Thymus (tissue), 11 donors: ENCODE measurements at regions not wholly inside any gene's neighbourhood (a gene's known extent, or its start where the extent isn't known, plus 50 kb on each side); places are given as distances from the start of the nearest gene placed in this dataset.

Source experiments
- DNase-seq, 9 donors: peaks; one replicate each; pipeline ENCODE4 v3.0.0-alpha.2; 2013; ENCODE audit warnings: low spot score in 9 of 9, low read depth in 6 of 9, missing footprints in 1 of 9
- H3K27ac ChIP-seq, 2 donors: one replicate each; pipeline ENCODE4 v1.5.1; 2013; ENCODE audit warnings: control low read depth in 1 of 2, low read depth in 1 of 2, low read length in 1 of 2, mild to moderate bottlenecking in 1 of 2, moderate library complexity in 1 of 2
- H3K27me3 ChIP-seq, 2 donors: one replicate each; pipeline ENCODE4 v1.5.1; 2013; ENCODE audit warnings: low read length in 1 of 2; ENCODE audit not compliant: control insufficient read depth in 2 of 2, insufficient read depth in 1 of 2
- H3K36me3 ChIP-seq, 2 donors: one replicate each; pipeline ENCODE4 v1.5.1; 2013; ENCODE audit warnings: low read length in 1 of 2, mild to moderate bottlenecking in 1 of 2, moderate library complexity in 1 of 2; ENCODE audit not compliant: control insufficient read depth in 2 of 2, insufficient read depth in 2 of 2
- H3K4me1 ChIP-seq, 2 donors: one replicate each; pipeline ENCODE4 v1.5.1; 2013; ENCODE audit warnings: low read length in 2 of 2; ENCODE audit not compliant: control insufficient read depth in 2 of 2, insufficient read depth in 2 of 2
- H3K4me3 ChIP-seq, 2 donors: one replicate each; pipeline ENCODE4 v1.5.1; 2013; ENCODE audit warnings: low read length in 2 of 2, control low read depth in 1 of 2, mild to moderate bottlenecking in 1 of 2
- H3K9me3 ChIP-seq, 2 donors: one replicate each; pipeline ENCODE4 v1.5.1; 2013; ENCODE audit warnings: low read length in 1 of 2, mild to moderate bottlenecking in 1 of 2; ENCODE audit not compliant: control insufficient read depth in 2 of 2, insufficient read depth in 1 of 2
- WGBS: extraction: QIAGEN DNeasy Blood & Tissue Kit; methylation state at CpG from one replicate; pipeline ENCODE4 v1.1.7; 2013; 5-methylcytosine and 5-hydroxymethylcytosine counted together
- donor health status: healthy.

GRCh38 chr18:52045946-52046675, 293.9 kb upstream of the DCC start:
- Histone ChIP-seq H3K4me1 (no peaks in the 10 kb centered on the region), H3K4me3 (no peak overlapping the region), H3K27ac (no peak overlapping the region), H3K27me3 (no peaks in the 10 kb centered on the region), H3K36me3 (no peaks in the 10 kb centered on the region), H3K9me3 (no peaks in the 10 kb centered on the region)
- WGBS: 87% methylated on average over 5 of the region's 5 CpGs
- no peak for DNase-seq

GRCh38 chr18:52046842-52047241, 293.2 kb upstream of the DCC start:
- no peaks in the 10 kb centered on the region for H3K27me3 ChIP-seq
- no peaks in the 10 kb centered on the region for H3K36me3 ChIP-seq
- DNase-seq: no peak
- H3K4me1 ChIP-seq: no peaks in the 10 kb centered on the region
- no peaks in the 10 kb centered on the region for H3K9me3 ChIP-seq
- 93% methylated on average over 4 of the region's 4 CpGs for WGBS
- H3K4me3 ChIP-seq: no peak overlapping the region
- no peak overlapping the region for H3K27ac ChIP-seq

GRCh38 chr18:52054324-52054723, 285.7 kb upstream of the DCC start:
- Histone ChIP-seq H3K36me3 (no peaks in the 10 kb centered on the region), H3K4me3 (no peak overlapping the region), H3K9me3 (no peaks in the 10 kb centered on the region), H3K27ac (no peak overlapping the region), H3K27me3 (no peaks in the 10 kb centered on the region), H3K4me1 (no peaks in the 10 kb centered on the region)
- no peak for DNase-seq

- H3K27me3 ChIP-seq: no peaks in the 10 kb centered on the region
- H3K9me3 ChIP-seq: peaks cover 0 to 7% of the 10 kb centered on the region in 2 donors
- no peak overlapping the region for H3K27ac ChIP-seq
- H3K36me3 ChIP-seq: no peaks in the 10 kb centered on the region
- H3K4me1 ChIP-seq: no peaks in the 10 kb centered on the region
- no peak overlapping the region for H3K4me3 ChIP-seq
- DNase-seq: no peak
- WGBS: 41% methylated on average over 4 of the region's 4 CpGs
These were observed 279.2 kb upstream of the DCC start for GRCh38 chr18:52060607-52061304.

- no peak overlapping the region for H3K27ac ChIP-seq
- H3K4me3 ChIP-seq: no peak overlapping the region
- H3K27me3 ChIP-seq: no peaks in the 10 kb centered on the region
- H3K9me3 ChIP-seq: peaks cover 0 to 7% of the 10 kb centered on the region in 2 donors
- no peaks in the 10 kb centered on the region for H3K4me1 ChIP-seq
- WGBS: 84% methylated on average over 2 of the region's 2 CpGs
- DNase-seq: no peak
- no peaks in the 10 kb centered on the region for H3K36me3 ChIP-seq
These were observed 276.1 kb upstream of the DCC start for GRCh38 chr18:52063923-52064322.

GRCh38 chr18:52069201-52069600, 270.8 kb upstream of the DCC start:
- WGBS: 35% methylated on average over 2 of the region's 2 CpGs
- no peaks in the 10 kb centered on the region for H3K4me1 ChIP-seq
- H3K27me3 ChIP-seq: no peaks in the 10 kb centered on the region
- no peaks in the 10 kb centered on the region for H3K36me3 ChIP-seq
- no peak overlapping the region for H3K4me3 ChIP-seq
- H3K9me3 ChIP-seq: peaks cover 0 to 4% of the 10 kb centered on the region in 2 donors
- DNase-seq: no peak
- H3K27ac ChIP-seq: no peak overlapping the region

- no peaks in the 10 kb centered on the region for H3K27me3 ChIP-seq
- no peaks in the 10 kb centered on the region for H3K9me3 ChIP-seq
- no peaks in the 10 kb centered on the region for H3K4me1 ChIP-seq
- 86% methylated on average over 4 of the region's 4 CpGs for WGBS
- H3K4me3 ChIP-seq: no peak overlapping the region
- H3K27ac ChIP-seq: no peak overlapping the region
- no peak for DNase-seq
- no peaks in the 10 kb centered on the region for H3K36me3 ChIP-seq
These were observed 269.7 kb upstream of the DCC start for GRCh38 chr18:52070291-52070756.

- no peaks in the 10 kb centered on the region for H3K4me1 ChIP-seq
- no peak overlapping the region for H3K4me3 ChIP-seq
- H3K27me3 ChIP-seq: no peaks in the 10 kb centered on the region
- WGBS: 93% methylated on average over 7 of the region's 7 CpGs
- H3K9me3 ChIP-seq: no peaks in the 10 kb centered on the region
- no peak for DNase-seq
- no peaks in the 10 kb centered on the region for H3K36me3 ChIP-seq
- H3K27ac ChIP-seq: no peak overlapping the region
These were observed 262.6 kb upstream of the DCC start for GRCh38 chr18:52077251-52077983.

GRCh38 chr18:52082246-52082645, 257.8 kb upstream of the DCC start:
- Histone ChIP-seq H3K9me3 (no peaks in the 10 kb centered on the region), H3K27me3 (no peaks in the 10 kb centered on the region), H3K27ac (no peak overlapping the region), H3K4me1 (no peaks in the 10 kb centered on the region), H3K4me3 (no peak overlapping the region), H3K36me3 (no peaks in the 10 kb centered on the region)
- DNase-seq: no peak
- WGBS: 62% methylated on average over 1 of the region's 1 CpG
